ENCODE measurements at regions not wholly inside any gene's neighbourhood (a gene's known extent, or its start where the extent isn't known, plus 50 kb on each side); places are given as distances from the start of the nearest gene placed in this dataset.

DNA sequence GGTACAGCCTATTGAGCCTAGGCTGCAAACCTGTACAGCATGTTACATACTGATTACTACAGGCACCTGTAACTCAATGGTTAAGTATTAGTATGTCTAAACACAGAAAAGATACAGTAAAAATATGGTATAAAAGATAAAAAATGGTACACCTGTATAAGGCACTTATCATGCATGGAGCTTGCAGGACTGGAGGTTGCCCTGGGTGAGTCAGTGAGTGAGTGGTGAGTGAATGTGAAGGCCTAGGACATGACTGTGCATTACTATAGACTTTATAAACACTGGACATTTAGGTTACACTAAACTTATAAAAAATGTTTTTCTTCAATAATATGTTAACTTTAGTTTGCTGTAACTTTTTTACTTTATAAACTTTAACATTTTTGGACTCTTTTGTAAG lies 171.3 kb downstream of the SLC28A3 start:
- TF ChIP-seq SMAD4 (CRISPR knock-in tag; IDR thresholded peaks at IDR 0.05), result no peak
- no peak for TF ChIP-seq ZNF232 (CRISPR knock-in tag; IDR thresholded peaks at IDR 0.05)
- TF ChIP-seq KAT7 (CRISPR knock-in tag; IDR thresholded peaks at IDR 0.05; ENCODE audit: borderline replicate concordance), result no peak
